Spleen (tissue), 11 donors: ENCODE measurements at regions not wholly inside any gene's neighbourhood (a gene's known extent, or its start where the extent isn't known, plus 50 kb on each side); places are given as distances from the start of the nearest gene placed in this dataset.
"Not testable (repeated sequence)": the region's sequence is repeated elsewhere in the genome, so short reads cannot be mapped to it uniquely, and the experiment has no call there.

Experiments used
- DNase-seq: peaks from one replicate; pipeline ENCODE4 v3.0.0-alpha.2; 2020
- H3K27ac ChIP-seq, 8 donors: fragments of 200-600 bp; sonication (generic) in 7 of 8; 1 replicate in 4 of 8; 2 replicates in 4 of 8; pipeline versions ENCODE4 v1.5.0 to v1.8.0; 2016 to 2021; ENCODE audit warnings: inconsistent platforms in 4 of 8, mild to moderate bottlenecking in 4 of 8, moderate library complexity in 1 of 8
- H3K27me3 ChIP-seq, 7 donors: fragments of 200-600 bp; sonication (generic) in 6 of 7; replicated peaks in 1 of 7; 1 replicate in 4 of 7; 2 replicates in 3 of 7; pipeline versions ENCODE4 v1.5.0 to v1.8.0; 2016 to 2021; ENCODE audit warnings: inconsistent platforms in 3 of 7, mild to moderate bottlenecking in 1 of 7
- H3K36me3 ChIP-seq, 6 donors: fragments of 200-600 bp; sonication (generic) in 5 of 6; 1 replicate in 4 of 6; 2 replicates in 2 of 6; pipeline versions ENCODE4 v1.5.0 to v1.8.0; 2016 to 2021; ENCODE audit warnings: inconsistent platforms in 2 of 6
- H3K4me1 ChIP-seq, 6 donors: fragments of 200-600 bp; sonication (generic) in 5 of 6; 1 replicate in 3 of 6; 2 replicates in 3 of 6; pipeline versions ENCODE4 v1.5.0 to v1.8.0; 2016 to 2021; ENCODE audit warnings: inconsistent platforms in 3 of 6
- H3K4me3 ChIP-seq, 8 donors: fragments of 200-600 bp; sonication (generic) in 7 of 8; 1 replicate in 4 of 8; 2 replicates in 4 of 8; pipeline versions ENCODE4 v1.5.0 to v1.8.0; 2016 to 2021; ENCODE audit warnings: inconsistent platforms in 4 of 8, mild to moderate bottlenecking in 4 of 8, moderate library complexity in 2 of 8
- H3K9me3 ChIP-seq, 8 donors: fragments of 200-600 bp; sonication (generic) in 7 of 8; 1 replicate in 4 of 8; 2 replicates in 4 of 8; pipeline versions ENCODE4 v1.5.0 to v1.8.0; 2016 to 2021; ENCODE audit warnings: inconsistent platforms in 4 of 8
- CTCF ChIP-seq, 11 experiments: fragments of 200-600 bp in 7 of 11; fragments of 450-650 bp in 4 of 11; sonication (generic) in 4 of 11; IDR thresholded peaks in 8 of 11; conservative IDR thresholded peaks in 3 of 11; 1 replicate in 7 of 11; 2 replicates in 4 of 11; pipeline versions ENCODE4 v1.4.0 to v1.8.0; 2016 to 2021; ENCODE audit warnings: antibody characterized with exemption in 11 of 11, inconsistent platforms in 4 of 11, mild to moderate bottlenecking in 1 of 11
- POLR2A ChIP-seq, 3 donors: fragments of 450-650 bp; IDR thresholded peaks; one replicate each; pipeline ENCODE4 v1.5.1; 2017; ENCODE audit warnings: antibody characterized with exemption in 3 of 3, mild to moderate bottlenecking in 1 of 3
- POLR2AphosphoS5 ChIP-seq, 3 donors: sonication (generic); formaldehyde crosslinking; IDR thresholded peaks; one replicate each; pipeline ENCODE4 v1.5.1; 2017; ENCODE audit warnings: antibody characterized with exemption in 3 of 3
- WGBS, 5 donors: extraction: QIAGEN DNeasy Blood & Tissue Kit in 3 of 5; methylation state at CpG; one replicate each; pipeline versions ENCODE4 v1.1.5 to v1.1.7; 2013 to 2018; 5-methylcytosine and 5-hydroxymethylcytosine counted together
- intact Hi-C: fragments of 100-400 bp; cut with DNase I; formaldehyde crosslinking; loops from one replicate; pipeline ENCODE4 v1.15.0; 2023; ENCODE audit warnings: low total_unique reads
- donor health status: healthy with polysubstance abuse.
- donor health status: DM: no; HTN: no; CAD: no; lungs with moderate emphysema.
- donor health status: DM: no; HTN: no; CAD: no.
- donor health status: Bipolar disorder and iron deficiency.
- donor health status: healthy.
- donor health status: DM: no; HTN: no; CAD: no.
- donor health status: DM: yes; HTN: yes; CAD: no.

- H3K9me3 ChIP-seq: no peaks in the 10 kb centered on the region
- intact Hi-C loops: no loop called here
- no peak for DNase-seq
- no peaks in the 10 kb centered on the region for H3K36me3 ChIP-seq
- H3K4me3 ChIP-seq: no peak overlapping the region
- 32 to 68% (median 36%) methylated on average over 2 of the region's 2 CpGs for WGBS, 5 donors
- peaks cover 0 to 22% (median 0%) of the 10 kb centered on the region in 6 donors for H3K4me1 ChIP-seq
- H3K27me3 ChIP-seq: no peaks in the 10 kb centered on the region
- TF ChIP-seq CTCF (IDR thresholded peaks at IDR 0.05 in 8 of 11, conservative IDR thresholded peaks at IDR 0.05 in 3 of 11): no peak
- TF ChIP-seq POLR2A (IDR thresholded peaks at IDR 0.05): no peak
- TF ChIP-seq POLR2AphosphoS5 (IDR thresholded peaks at IDR 0.05): no peak
- peak overlapping the region in 6 of 8 donors; percentile 59 to 80 (median 64) for H3K27ac ChIP-seq
These were observed 325.1 kb upstream of the PRR16 start for GRCh38 chr5:120139039-120139438.

GRCh38 chr5:120140501-120140900 is 323.6 kb upstream of the PRR16 start:
- H3K9me3 ChIP-seq: peaks cover 0 to 13% (median 9%) of the 10 kb centered on the region in 8 donors
- intact Hi-C loops: no loop called here
- 10 to 87% (median 33%) methylated on average over 1 of the region's 1 CpG for WGBS, 5 donors
- no peak for TF ChIP-seq CTCF (IDR thresholded peaks at IDR 0.05 in 8 of 11, conservative IDR thresholded peaks at IDR 0.05 in 3 of 11)
- no peak for TF ChIP-seq POLR2AphosphoS5 (IDR thresholded peaks at IDR 0.05)
- TF ChIP-seq POLR2A (IDR thresholded peaks at IDR 0.05): no peak
- H3K36me3 ChIP-seq: no peaks in the 10 kb centered on the region
- H3K4me3 ChIP-seq: no peak overlapping the region
- peaks cover 0 to 22% (median 0%) of the 10 kb centered on the region in 6 donors for H3K4me1 ChIP-seq
- H3K27me3 ChIP-seq: no peaks in the 10 kb centered on the region
- H3K27ac ChIP-seq: peak overlapping the region in 6 of 8 donors; percentile 59 to 80 (median 64)
- DNase-seq: no peak

GRCh38 chr5:120141076-120141475 is 323.0 kb upstream of the PRR16 start:
- H3K4me3 ChIP-seq: no peak overlapping the region
- peaks cover 0 to 22% (median 0%) of the 10 kb centered on the region in 6 donors for H3K4me1 ChIP-seq
- no peak for DNase-seq
- H3K9me3 ChIP-seq: peaks cover 0 to 19% (median 14%) of the 10 kb centered on the region in 8 donors
- no peaks in the 10 kb centered on the region for H3K36me3 ChIP-seq
- intact Hi-C loops: no loop called here
- 31 to 71% (median 56%) methylated on average over 2 of the region's 2 CpGs for WGBS, 5 donors
- no peaks in the 10 kb centered on the region for H3K27me3 ChIP-seq
- H3K27ac ChIP-seq: peak overlapping the region in 4 of 8 donors; percentile 59 to 80 (median 65)
- TF ChIP-seq CTCF (IDR thresholded peaks at IDR 0.05 in 8 of 11, conservative IDR thresholded peaks at IDR 0.05 in 3 of 11) (no peak), POLR2AphosphoS5 (IDR thresholded peaks at IDR 0.05) (no peak), POLR2A (IDR thresholded peaks at IDR 0.05) (no peak)

- Histone ChIP-seq H3K4me3 (no peak overlapping the region), H3K4me1 (no peaks in the 10 kb centered on the region), H3K36me3 (no peaks in the 10 kb centered on the region), H3K27ac (no peak overlapping the region), H3K9me3 (peaks cover 0 to 24% (median 22%) of the 10 kb centered on the region in 8 donors), H3K27me3 (no peaks in the 10 kb centered on the region)
- no peak for DNase-seq
- TF ChIP-seq CTCF (IDR thresholded peaks at IDR 0.05 in 8 of 11, conservative IDR thresholded peaks at IDR 0.05 in 3 of 11) (no peak), POLR2A (IDR thresholded peaks at IDR 0.05) (no peak), POLR2AphosphoS5 (IDR thresholded peaks at IDR 0.05) (no peak)
- 54 to 82% (median 72%) methylated on average over 1 of the region's 1 CpG for WGBS, 5 donors
- intact Hi-C loops: no loop called here
These were observed 317.3 kb upstream of the PRR16 start for GRCh38 chr5:120146787-120147186.

- intact Hi-C loops, H3K4me3 ChIP-seq, H3K27ac ChIP-seq, H3K27me3 ChIP-seq, H3K36me3 ChIP-seq, H3K4me1 ChIP-seq: not testable (repeated sequence)
- 94 to 98% (median 96%) methylated on average over 14 to 23 of the region's 23 CpGs for WGBS, 5 donors
- H3K9me3 ChIP-seq: peaks cover 0 to 24% (median 22%) of the 10 kb centered on the region in 8 donors
- DNase-seq: peak; percentile 46
These were observed 316.2 kb upstream of the PRR16 start for GRCh38 chr5:120147911-120148310.
